ENCODE measurements at regions not wholly inside any gene's neighbourhood (a gene's known extent, or its start where the extent isn't known, plus 50 kb on each side); places are given as distances from the start of the nearest gene placed in this dataset.

DNA sequence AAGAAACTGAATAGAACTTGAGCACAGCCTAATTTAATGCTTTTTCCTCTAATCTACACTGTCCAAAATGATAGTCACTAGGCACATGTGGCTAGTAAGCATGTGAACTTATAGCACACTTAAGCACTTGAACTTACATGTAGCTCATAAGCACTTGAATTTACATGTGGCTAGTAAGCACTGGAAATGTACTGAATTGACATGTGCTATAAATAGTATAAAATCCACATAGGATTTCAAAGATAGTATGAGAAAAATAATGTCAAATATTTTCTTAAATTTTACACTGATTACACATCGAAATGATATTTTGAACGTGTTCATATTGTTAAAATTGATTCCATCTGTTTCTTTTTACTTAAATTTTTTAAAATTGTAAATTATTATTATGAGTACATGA is 167.3 kb downstream of the CARTPT start:
- Histone ChIP-seq H3K4me1 (no peaks in the 10 kb centered on the region), H3K27me3 (replicated peaks in 1 of 7) (peaks cover 0 to 18% (median 0%) of the 10 kb centered on the region in 7 donors), H3K36me3 (no peaks in the 10 kb centered on the region), H3K9me3 (no peaks in the 10 kb centered on the region), H3K4me3 (no peak overlapping the region), H3K27ac (no peak overlapping the region)
- TF ChIP-seq CTCF (IDR thresholded peaks at IDR 0.05 in 8 of 11, conservative IDR thresholded peaks at IDR 0.05 in 3 of 11), result no peak
- TF ChIP-seq POLR2AphosphoS5 (IDR thresholded peaks at IDR 0.05), result no peak
- no peak for TF ChIP-seq POLR2A (IDR thresholded peaks at IDR 0.05)
- intact Hi-C loops (cut with DNase I; ENCODE audit: low total_unique reads), result no loop called here
- no peak for DNase-seq
- 86 to 96% (median 92%) methylated on average over 2 of the region's 2 CpGs for WGBS, 5 donors

DNA sequence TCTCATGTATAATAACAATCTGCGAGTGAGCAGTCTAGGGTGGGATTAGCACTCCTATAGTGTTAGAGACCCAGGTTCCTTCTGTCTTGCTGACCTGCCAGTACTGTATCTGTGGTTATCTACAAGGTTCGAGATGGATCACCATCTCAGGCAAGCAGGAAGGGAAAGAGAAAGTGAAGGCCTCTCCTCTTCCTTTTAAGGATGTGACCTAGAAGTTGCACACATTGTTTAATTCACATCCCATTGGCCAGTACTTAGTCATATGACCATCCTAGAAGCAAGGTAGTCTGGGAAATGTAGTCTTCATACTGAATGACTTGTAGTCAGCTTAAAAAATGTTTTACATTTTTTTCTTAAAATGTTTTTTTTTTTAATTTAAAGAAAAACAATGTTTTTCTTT is 168.6 kb downstream of the CARTPT start:
- Histone ChIP-seq H3K4me1 (no peaks in the 10 kb centered on the region), H3K4me3 (peak overlapping the region in 1 of 8 donors; percentile 18), H3K36me3 (no peaks in the 10 kb centered on the region), H3K9me3 (no peaks in the 10 kb centered on the region), H3K27ac (peak overlapping the region in 2 of 8 donors; percentile 22 to 23), H3K27me3 (replicated peaks in 1 of 7) (peaks cover 0 to 18% (median 0%) of the 10 kb centered on the region in 7 donors)
- WGBS, 5 donors, result 60 to 81% (median 69%) methylated on average over 2 of the region's 2 CpGs
- TF ChIP-seq POLR2A (IDR thresholded peaks at IDR 0.05) (no peak), CTCF (IDR thresholded peaks at IDR 0.05 in 8 of 11, conservative IDR thresholded peaks at IDR 0.05 in 3 of 11) (no peak), POLR2AphosphoS5 (IDR thresholded peaks at IDR 0.05) (peak in 1 of 3 donors; percentile 8)
- DNase-seq, result no peak
- intact Hi-C loops (cut with DNase I; ENCODE audit: low total_unique reads), result no loop called here

DNA sequence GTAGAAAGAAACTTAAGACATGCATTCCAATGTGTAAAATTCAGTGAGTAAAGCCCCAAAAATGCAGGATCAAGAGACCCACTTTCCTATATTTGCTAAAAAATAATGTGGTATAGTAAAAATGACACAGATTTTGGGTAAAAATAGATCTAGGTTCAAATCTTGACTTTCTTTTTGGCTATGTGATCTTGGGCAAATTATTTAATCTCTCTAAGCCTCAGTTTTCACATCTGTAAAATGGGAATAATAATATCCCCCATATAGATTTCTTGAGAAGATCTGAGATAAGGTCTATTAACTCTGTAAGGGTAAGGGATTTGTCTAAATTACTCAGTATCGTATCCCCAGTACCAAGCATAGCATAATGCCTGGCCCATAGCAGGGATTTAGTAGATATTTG is 172.3 kb downstream of the CARTPT start:
- no peaks in the 10 kb centered on the region for H3K4me1 ChIP-seq
- H3K36me3 ChIP-seq, result no peaks in the 10 kb centered on the region
- intact Hi-C loops (cut with DNase I; ENCODE audit: low total_unique reads), result no loop called here
- no peaks in the 10 kb centered on the region for H3K9me3 ChIP-seq
- H3K27me3 ChIP-seq (replicated peaks in 1 of 7), result peaks cover 0 to 14% (median 0%) of the 10 kb centered on the region in 7 donors
- no peak overlapping the region for H3K27ac ChIP-seq
- DNase-seq, result no peak
- no peak for TF ChIP-seq POLR2AphosphoS5 (IDR thresholded peaks at IDR 0.05)
- no peak for TF ChIP-seq POLR2A (IDR thresholded peaks at IDR 0.05)
- no peak for TF ChIP-seq CTCF (IDR thresholded peaks at IDR 0.05 in 8 of 11, conservative IDR thresholded peaks at IDR 0.05 in 3 of 11)
- H3K4me3 ChIP-seq, result no peak overlapping the region
- WGBS, 5 donors, result 76 to 98% (median 90%) methylated on average over 1 of the region's 1 CpG

GRCh38 chr5:71891856-71892255 is 172.8 kb downstream of the CARTPT start:
- H3K27ac ChIP-seq, result no peak overlapping the region
- 55 to 73% (median 62%) methylated on average over 4 of the region's 4 CpGs for WGBS, 5 donors

More at GRCh38 chr5:71891856-71892255, 172.8 kb downstream of the CARTPT start:
- H3K27me3 ChIP-seq (replicated peaks in 1 of 7), result peaks cover 0 to 14% (median 0%) of the 10 kb centered on the region in 7 donors
- H3K4me3 ChIP-seq, result no peak overlapping the region
- no peak for TF ChIP-seq POLR2A (IDR thresholded peaks at IDR 0.05)
- TF ChIP-seq CTCF (IDR thresholded peaks at IDR 0.05 in 8 of 11, conservative IDR thresholded peaks at IDR 0.05 in 3 of 11), result no peak
- no peak for TF ChIP-seq POLR2AphosphoS5 (IDR thresholded peaks at IDR 0.05)
- intact Hi-C loops (cut with DNase I; ENCODE audit: low total_unique reads), result no loop called here
- H3K36me3 ChIP-seq, result no peaks in the 10 kb centered on the region
- DNase-seq, result no peak
- no peaks in the 10 kb centered on the region for H3K4me1 ChIP-seq
- no peaks in the 10 kb centered on the region for H3K9me3 ChIP-seq

All from spleen (tissue), 11 donors.